Kidney (tissue), 13 donors: ENCODE measurements at regions not wholly inside any gene's neighbourhood (a gene's known extent, or its start where the extent isn't known, plus 50 kb on each side); places are given as distances from the start of the nearest gene placed in this dataset.

Experiments used
- DNase-seq, 5 donors: peaks; one replicate each; pipeline ENCODE4 v3.0.0-alpha.2; 2013 to 2020
- FAIRE-seq: peaks from 2 replicates; lab custom pipeline; 2012; peaks lifted over from hg19 to GRCh38; lab: Jason Lieb, UNC
- H3K27ac ChIP-seq, 2 donors: one replicate each; pipeline ENCODE4 v1.7.0; 2013; ENCODE audit warnings: low read depth in 2 of 2, low read length in 2 of 2, inconsistent platforms in 1 of 2
- H3K27me3 ChIP-seq: one replicate; pipeline ENCODE4 v1.7.1; 2013; ENCODE audit warnings: low read length, inconsistent platforms; ENCODE audit not compliant: control insufficient read depth, insufficient read depth
- H3K36me3 ChIP-seq, 3 donors: one replicate each; pipeline versions ENCODE4 v1.7.0 to v1.7.1; 2013; ENCODE audit warnings: low read length in 3 of 3, control low read depth in 1 of 3, inconsistent platforms in 1 of 3; ENCODE audit not compliant: insufficient read depth in 3 of 3, control insufficient read depth in 2 of 3
- H3K4me1 ChIP-seq, 3 donors: one replicate each; pipeline versions ENCODE4 v1.7.0 to v1.7.1; 2013; ENCODE audit warnings: low read length in 3 of 3, inconsistent platforms in 1 of 3, low read depth in 1 of 3; ENCODE audit not compliant: control insufficient read depth in 2 of 3, insufficient read depth in 2 of 3
- H3K4me3 ChIP-seq, 3 donors: one replicate each; pipeline versions ENCODE4 v1.7.0 to v1.8.1; 2013; ENCODE audit warnings: low read length in 3 of 3, control low read depth in 1 of 3, inconsistent platforms in 1 of 3
- H3K9ac ChIP-seq, 3 donors: one replicate each; pipeline versions ENCODE4 v1.7.0 to v1.7.1; 2013; ENCODE audit warnings: low read length in 3 of 3, control low read depth in 1 of 3, inconsistent platforms in 1 of 3
- H3K9me3 ChIP-seq, 3 donors: one replicate each; pipeline versions ENCODE4 v1.7.0 to v1.7.1; 2013; ENCODE audit warnings: low read length in 3 of 3, control low read depth in 1 of 3, inconsistent platforms in 1 of 3; ENCODE audit not compliant: control insufficient read depth in 2 of 3, insufficient read depth in 1 of 3
- intact Hi-C: fragments of 100-400 bp; cut with DNase I; formaldehyde crosslinking; loops from one replicate; pipeline ENCODE4 v1.11.1; 2022
- TF ChIP-seq, protein P1 (sequence below): IDR thresholded peaks from 3 replicates; pipeline ENCODE4 v1.5.1; 2012; ENCODE audit warnings: mild to moderate bottlenecking, moderate library complexity, borderline replicate concordance; ENCODE audit not compliant: insufficient read depth; ENCODE audit errors: extremely low read depth
- donor health status: control.
- donor health status: control.
- donor health status: control.
- donor health status: control.
- donor health status: control.
- donor health status: DM: yes; HTN: yes; CAD: no.
- donor health status: Normal renal cell carcinoma (clear cell type).

DNA sequence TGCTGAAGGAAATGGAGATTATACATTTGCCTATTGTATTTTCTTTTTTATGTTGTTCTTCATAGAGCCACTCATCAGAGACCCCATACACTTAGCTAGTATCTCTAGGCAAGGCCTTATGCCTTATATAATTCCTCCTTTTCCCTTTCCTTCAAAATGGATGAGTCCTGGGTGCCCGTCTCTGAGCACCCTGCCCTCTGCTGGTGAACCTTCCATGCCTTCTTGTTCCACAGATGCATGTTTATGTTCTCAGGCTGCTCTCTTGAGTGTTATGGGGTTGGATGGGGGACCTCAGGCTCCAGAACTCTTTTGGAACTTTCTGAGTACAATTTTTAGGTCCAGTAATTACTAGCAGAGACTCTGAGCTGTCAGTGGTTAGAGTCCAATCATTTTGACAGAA, 368.6 kb upstream of the SPRED2 start:
- no peak for FAIRE-seq
- intact Hi-C loops, result no loop called here
- Histone ChIP-seq H3K4me3 (no peak overlapping the region), H3K27ac (no peak overlapping the region), H3K36me3 (no peaks in the 10 kb centered on the region), H3K9ac (no peak overlapping the region), H3K9me3 (peaks cover 0 to 4% (median 0%) of the 10 kb centered on the region in 3 donors), H3K4me1 (no peaks in the 10 kb centered on the region), H3K27me3 (no peaks in the 10 kb centered on the region)
- no peak for DNase-seq
- TF ChIP-seq, protein P1, sequence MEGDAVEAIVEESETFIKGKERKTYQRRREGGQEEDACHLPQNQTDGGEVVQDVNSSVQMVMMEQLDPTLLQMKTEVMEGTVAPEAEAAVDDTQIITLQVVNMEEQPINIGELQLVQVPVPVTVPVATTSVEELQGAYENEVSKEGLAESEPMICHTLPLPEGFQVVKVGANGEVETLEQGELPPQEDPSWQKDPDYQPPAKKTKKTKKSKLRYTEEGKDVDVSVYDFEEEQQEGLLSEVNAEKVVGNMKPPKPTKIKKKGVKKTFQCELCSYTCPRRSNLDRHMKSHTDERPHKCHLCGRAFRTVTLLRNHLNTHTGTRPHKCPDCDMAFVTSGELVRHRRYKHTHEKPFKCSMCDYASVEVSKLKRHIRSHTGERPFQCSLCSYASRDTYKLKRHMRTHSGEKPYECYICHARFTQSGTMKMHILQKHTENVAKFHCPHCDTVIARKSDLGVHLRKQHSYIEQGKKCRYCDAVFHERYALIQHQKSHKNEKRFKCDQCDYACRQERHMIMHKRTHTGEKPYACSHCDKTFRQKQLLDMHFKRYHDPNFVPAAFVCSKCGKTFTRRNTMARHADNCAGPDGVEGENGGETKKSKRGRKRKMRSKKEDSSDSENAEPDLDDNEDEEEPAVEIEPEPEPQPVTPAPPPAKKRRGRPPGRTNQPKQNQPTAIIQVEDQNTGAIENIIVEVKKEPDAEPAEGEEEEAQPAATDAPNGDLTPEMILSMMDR, result no peak

DNA sequence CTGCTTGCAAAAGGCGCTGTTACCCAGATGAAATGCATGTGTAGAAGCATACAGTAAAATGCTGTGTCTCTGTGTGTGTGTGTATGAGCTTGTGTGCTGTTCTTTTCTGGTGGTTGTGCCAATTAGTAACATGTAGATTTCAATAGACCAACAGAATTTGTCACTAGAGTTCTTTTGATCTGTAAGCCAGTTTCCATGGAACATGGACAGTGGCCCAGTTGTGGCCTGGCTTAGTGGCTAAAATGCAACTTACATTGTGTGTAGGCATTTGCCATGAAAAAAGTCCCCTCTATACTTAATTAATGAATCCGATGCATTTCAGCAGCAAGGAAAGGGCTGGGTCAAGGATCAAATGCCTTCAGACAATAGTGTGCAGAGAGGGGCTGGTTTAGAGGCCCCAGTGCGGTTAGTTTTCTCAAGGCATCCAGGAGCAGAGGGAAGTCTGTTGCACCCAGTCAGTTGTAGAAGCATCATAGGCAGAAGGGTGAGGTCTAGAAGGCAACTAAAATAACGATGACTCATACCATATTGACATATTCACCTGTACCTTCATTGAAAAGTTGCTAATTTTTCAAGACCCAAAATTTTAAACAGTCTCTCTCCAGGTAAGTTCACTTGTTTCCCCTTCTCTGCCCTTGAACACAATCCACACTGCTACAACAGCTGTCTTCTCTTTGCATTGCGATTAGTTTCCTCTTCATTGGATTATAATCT, 366.9 kb upstream of the SPRED2 start:
- intact Hi-C loops, result no loop called here
- Histone ChIP-seq H3K9ac (no peak overlapping the region), H3K4me1 (no peaks in the 10 kb centered on the region), H3K9me3 (no peaks in the 10 kb centered on the region), H3K27ac (no peak overlapping the region), H3K27me3 (no peaks in the 10 kb centered on the region), H3K4me3 (no peak overlapping the region), H3K36me3 (no peaks in the 10 kb centered on the region)
- TF ChIP-seq, protein P1, result no peak
- FAIRE-seq (no peak), DNase-seq (no peak)

DNA sequence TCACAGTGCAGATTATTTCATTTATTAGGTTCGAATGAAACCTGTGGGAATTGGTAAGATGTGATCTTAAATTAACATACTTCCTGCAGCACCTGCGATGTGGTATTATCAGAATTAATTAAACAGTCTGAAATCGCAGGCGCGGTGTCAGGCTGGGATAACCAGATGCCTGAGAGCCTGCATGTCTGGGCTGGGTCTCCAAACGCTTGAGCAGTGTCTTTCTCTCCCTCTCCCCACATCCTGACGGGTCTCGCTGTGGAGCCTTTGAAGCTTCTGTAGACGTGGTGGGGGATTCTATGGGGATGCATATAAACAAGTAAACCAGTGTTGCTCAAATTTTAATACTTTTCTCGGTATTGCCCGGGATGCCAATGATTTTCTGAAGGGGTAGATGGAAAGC, 366.2 kb upstream of the SPRED2 start:
- TF ChIP-seq, protein P1, result no peak
- intact Hi-C loops, result no loop called here
- Histone ChIP-seq H3K9ac (no peak overlapping the region), H3K4me3 (no peak overlapping the region), H3K27ac (no peak overlapping the region), H3K27me3 (no peaks in the 10 kb centered on the region), H3K9me3 (no peaks in the 10 kb centered on the region), H3K36me3 (no peaks in the 10 kb centered on the region), H3K4me1 (no peaks in the 10 kb centered on the region)
- FAIRE-seq, result no peak
- DNase-seq, result no peak

DNA sequence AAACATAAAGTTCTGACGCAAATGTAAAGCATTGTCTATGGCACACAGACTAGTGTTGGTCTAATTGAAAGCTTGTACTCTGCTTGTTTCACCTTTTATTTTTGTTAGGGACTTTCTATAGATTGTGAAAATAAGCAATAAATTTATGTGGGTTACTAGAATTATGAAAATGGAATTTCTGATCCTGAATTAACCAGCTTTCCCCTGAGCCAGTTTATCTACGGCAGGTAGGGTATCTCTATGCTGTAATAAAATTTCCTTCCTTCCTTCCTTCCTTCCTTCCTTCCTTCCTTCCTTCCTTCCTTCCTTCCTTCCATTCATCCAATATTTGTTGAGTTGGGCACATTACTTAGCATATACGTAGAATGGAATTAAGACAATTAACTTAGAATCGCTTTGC, 362.6 kb upstream of the SPRED2 start:
- TF ChIP-seq, protein P1, result no peak
- Histone ChIP-seq H3K9me3 (no peaks in the 10 kb centered on the region), H3K4me1 (no peaks in the 10 kb centered on the region), H3K4me3 (no peak overlapping the region), H3K9ac (no peak overlapping the region), H3K27me3 (no peaks in the 10 kb centered on the region), H3K27ac (no peak overlapping the region), H3K36me3 (no peaks in the 10 kb centered on the region)
- DNase-seq (no peak), FAIRE-seq (no peak)
- intact Hi-C loops, result no loop called here
